Astrocyte of the cerebellum (primary cell): ENCODE measurements at regions not wholly inside any gene's neighbourhood (a gene's known extent, or its start where the extent isn't known, plus 50 kb on each side); places are given as distances from the start of the nearest gene placed in this dataset.

Source experiments
- DNase-seq: peaks from one replicate; pipeline ENCODE4 v3.0.0-alpha.2; 2011; ENCODE audit warnings: low read depth
- H3K4me3 ChIP-seq: 2 replicates; pipeline ENCODE4 v1.5.1; 2011; ENCODE audit warnings: mild to moderate bottlenecking, low read depth, low read length, moderate library complexity
- in situ Hi-C: cut with HindIII; loops from 2 replicates; pipeline ENCODE4 v1.10.0; 2017; ENCODE audit warnings: low sequenced_read_pairs
- TF ChIP-seq, protein P1 (sequence below): IDR thresholded peaks from 2 replicates; pipeline ENCODE4 v1.5.1; 2012; ENCODE audit warnings: low read length, low read depth, moderate library complexity, mild to moderate bottlenecking; ENCODE audit errors: missing control alignments

GRCh38 chr1:80751204-80751603 lies 1049.5 kb upstream of the ADGRL2 start:
- TF ChIP-seq, protein P1, sequence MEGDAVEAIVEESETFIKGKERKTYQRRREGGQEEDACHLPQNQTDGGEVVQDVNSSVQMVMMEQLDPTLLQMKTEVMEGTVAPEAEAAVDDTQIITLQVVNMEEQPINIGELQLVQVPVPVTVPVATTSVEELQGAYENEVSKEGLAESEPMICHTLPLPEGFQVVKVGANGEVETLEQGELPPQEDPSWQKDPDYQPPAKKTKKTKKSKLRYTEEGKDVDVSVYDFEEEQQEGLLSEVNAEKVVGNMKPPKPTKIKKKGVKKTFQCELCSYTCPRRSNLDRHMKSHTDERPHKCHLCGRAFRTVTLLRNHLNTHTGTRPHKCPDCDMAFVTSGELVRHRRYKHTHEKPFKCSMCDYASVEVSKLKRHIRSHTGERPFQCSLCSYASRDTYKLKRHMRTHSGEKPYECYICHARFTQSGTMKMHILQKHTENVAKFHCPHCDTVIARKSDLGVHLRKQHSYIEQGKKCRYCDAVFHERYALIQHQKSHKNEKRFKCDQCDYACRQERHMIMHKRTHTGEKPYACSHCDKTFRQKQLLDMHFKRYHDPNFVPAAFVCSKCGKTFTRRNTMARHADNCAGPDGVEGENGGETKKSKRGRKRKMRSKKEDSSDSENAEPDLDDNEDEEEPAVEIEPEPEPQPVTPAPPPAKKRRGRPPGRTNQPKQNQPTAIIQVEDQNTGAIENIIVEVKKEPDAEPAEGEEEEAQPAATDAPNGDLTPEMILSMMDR: no peak
- no peak for DNase-seq
- H3K4me3 ChIP-seq: no peak overlapping the region
- in situ Hi-C loops: no loop called here

DNA sequence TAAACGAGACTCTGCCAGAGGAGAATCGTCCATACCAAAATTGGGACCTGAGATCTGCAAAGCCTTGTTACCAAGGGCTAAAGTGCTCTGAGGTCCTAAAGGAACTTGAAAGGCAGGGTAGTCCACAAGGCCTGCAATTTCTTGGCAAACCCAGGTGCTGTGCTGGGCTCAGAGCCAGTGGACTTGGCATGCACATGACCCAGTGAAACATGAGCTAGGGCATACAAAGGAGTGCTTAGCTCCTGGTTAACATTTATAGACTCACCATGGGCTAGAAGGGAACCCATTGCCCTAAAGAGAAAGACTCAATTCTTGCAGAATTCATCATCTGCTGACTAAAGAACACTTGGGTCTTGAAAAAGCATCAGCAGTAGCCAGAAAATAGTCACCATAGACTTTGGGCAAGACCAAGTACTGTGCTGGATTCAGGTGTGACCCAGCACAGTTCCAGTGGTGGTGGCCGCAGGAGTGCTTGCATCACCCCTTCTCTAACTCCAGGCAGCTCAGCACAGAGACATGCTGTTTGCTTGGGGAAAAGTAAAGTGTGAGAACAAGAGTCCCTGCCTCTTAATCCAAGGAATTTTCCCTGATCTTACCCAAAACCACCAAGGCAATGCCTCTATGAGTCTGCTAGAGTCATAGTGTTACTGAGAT lies 1069.4 kb upstream of the ADGRL2 start:
- TF ChIP-seq, protein P1: no peak
- no peak overlapping the region for H3K4me3 ChIP-seq
- in situ Hi-C loops: no loop called here
- no peak for DNase-seq

- TF ChIP-seq, protein P1: no peak
- in situ Hi-C loops: no loop called here
- DNase-seq: no peak
- no peak overlapping the region for H3K4me3 ChIP-seq
Measured at GRCh38 chr1:80722611-80723010, 1078.1 kb upstream of the ADGRL2 start.

DNA sequence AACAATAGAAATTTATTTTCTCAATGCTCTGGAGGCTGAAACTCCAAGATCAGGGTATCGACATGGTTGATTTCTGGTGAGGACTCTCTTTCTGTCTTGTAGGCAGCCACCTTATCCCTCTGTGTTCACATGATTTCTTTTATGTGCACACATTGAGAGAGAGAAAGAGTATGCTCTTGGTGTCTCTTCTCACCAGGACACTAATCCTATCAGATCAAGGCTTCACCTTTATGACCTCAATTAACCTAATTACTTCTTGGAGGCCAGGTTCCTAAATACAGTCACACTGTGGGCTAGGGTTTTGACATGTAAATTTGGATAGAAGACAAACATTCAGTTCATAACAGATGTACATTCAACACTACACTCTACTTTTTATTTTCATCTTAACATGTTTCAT lies 1094.2 kb upstream of the ADGRL2 start:
- in situ Hi-C loops: no loop called here
- TF ChIP-seq, protein P1: no peak
- H3K4me3 ChIP-seq: no peak overlapping the region
- no peak for DNase-seq

DNA sequence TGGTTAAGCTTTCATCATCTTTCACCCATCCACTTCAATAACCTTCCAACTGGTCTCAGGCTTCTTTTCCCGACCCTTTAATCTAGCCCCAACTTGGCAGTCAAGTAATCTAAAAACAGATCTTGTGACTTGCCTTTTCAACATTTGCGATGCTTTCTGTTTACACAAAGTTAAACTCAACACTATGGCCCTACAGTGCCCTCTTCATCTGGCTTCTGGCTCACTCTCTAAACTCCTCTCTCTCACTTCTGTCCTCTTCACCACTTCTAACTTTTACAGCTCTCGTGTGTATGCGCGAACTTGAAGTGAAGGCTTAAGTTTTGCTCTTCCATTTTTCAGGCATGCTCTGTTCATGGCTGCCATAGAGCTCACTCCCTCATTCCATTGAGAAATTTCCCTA lies 1122.3 kb upstream of the ADGRL2 start:
- no peak overlapping the region for H3K4me3 ChIP-seq
- no peak for DNase-seq
- in situ Hi-C loops: no loop called here
- TF ChIP-seq, protein P1: no peak

DNA sequence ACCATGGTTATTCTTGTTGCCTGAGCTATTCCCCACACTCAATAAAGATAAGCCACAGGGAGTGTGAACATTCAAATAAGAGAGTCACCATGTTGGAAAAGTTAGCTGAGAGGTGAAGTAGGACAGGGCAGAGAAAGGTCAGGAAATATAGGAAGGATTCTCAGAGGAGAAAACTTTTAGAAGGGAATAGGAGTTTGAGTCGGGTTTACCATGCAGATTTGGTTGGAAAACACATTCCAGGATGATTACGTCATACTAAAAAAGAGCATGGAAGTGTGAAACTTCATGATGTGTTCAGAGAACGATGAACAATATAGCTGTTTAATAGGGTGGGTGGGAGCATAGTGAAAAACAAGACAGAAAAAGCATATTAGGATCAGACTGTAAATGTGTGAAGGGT lies 1125.3 kb upstream of the ADGRL2 start:
- no peak overlapping the region for H3K4me3 ChIP-seq
- no peak for DNase-seq
- in situ Hi-C loops: no loop called here
- TF ChIP-seq, protein P1: no peak
